ENCODE measurements at regions not wholly inside any gene's neighbourhood (a gene's known extent, or its start where the extent isn't known, plus 50 kb on each side); places are given as distances from the start of the nearest gene placed in this dataset.

GRCh38 chr18:45201029-45201428 is 414.2 kb upstream of the SLC14A2 start:
- no peak overlapping the region for H3K4me3 ChIP-seq (replicated peaks; ENCODE audit: low read depth, low read length)

DNA sequence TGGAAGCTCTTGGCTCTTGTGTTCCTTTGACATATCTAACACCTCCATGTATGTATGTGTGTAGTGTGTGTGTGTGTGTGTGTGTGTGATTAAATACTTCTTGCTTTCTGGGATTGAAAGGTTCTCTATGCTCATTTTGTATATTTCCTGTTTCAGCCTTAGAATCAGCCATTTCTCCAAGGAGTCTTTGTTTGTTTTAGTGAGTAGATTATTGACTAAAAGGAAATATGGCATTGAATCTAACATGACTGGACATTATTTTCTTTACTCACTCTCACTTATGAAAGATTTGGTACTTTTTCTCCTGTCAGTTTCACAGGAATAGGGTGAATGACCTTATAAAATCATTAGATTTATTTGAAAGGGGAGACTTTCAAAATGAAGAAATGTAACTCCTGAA is 413.8 kb upstream of the SLC14A2 start:
- TF ChIP-seq, protein P1, sequence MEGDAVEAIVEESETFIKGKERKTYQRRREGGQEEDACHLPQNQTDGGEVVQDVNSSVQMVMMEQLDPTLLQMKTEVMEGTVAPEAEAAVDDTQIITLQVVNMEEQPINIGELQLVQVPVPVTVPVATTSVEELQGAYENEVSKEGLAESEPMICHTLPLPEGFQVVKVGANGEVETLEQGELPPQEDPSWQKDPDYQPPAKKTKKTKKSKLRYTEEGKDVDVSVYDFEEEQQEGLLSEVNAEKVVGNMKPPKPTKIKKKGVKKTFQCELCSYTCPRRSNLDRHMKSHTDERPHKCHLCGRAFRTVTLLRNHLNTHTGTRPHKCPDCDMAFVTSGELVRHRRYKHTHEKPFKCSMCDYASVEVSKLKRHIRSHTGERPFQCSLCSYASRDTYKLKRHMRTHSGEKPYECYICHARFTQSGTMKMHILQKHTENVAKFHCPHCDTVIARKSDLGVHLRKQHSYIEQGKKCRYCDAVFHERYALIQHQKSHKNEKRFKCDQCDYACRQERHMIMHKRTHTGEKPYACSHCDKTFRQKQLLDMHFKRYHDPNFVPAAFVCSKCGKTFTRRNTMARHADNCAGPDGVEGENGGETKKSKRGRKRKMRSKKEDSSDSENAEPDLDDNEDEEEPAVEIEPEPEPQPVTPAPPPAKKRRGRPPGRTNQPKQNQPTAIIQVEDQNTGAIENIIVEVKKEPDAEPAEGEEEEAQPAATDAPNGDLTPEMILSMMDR (IDR thresholded peaks at IDR 0.05; ENCODE audit: insufficient read depth, low read length, poor library complexity, severe bottlenecking) = no peak
- H3K27me3 ChIP-seq (replicated peaks; ENCODE audit: control insufficient read depth, insufficient read depth, low read length) = no peaks in the 10 kb centered on the region
- no peak for DNase-seq (ENCODE audit: extremely low read depth, insufficient read length)

More at GRCh38 chr18:45201029-45201428, 414.2 kb upstream of the SLC14A2 start:
- no peak for DNase-seq (ENCODE audit: extremely low read depth, insufficient read length)
- TF ChIP-seq, protein P1 (IDR thresholded peaks at IDR 0.05; ENCODE audit: insufficient read depth, low read length, poor library complexity, severe bottlenecking) = no peak
- Histone ChIP-seq H3K36me3 (ENCODE audit: control insufficient read depth, insufficient read depth, low read length) (no peaks in the 10 kb centered on the region), H3K27me3 (replicated peaks; ENCODE audit: control insufficient read depth, insufficient read depth, low read length) (no peaks in the 10 kb centered on the region)

GRCh38 chr18:45202061-45202460 is 413.2 kb upstream of the SLC14A2 start:
- Histone ChIP-seq H3K36me3 (ENCODE audit: control insufficient read depth, insufficient read depth, low read length) (no peaks in the 10 kb centered on the region), H3K4me3 (replicated peaks; ENCODE audit: low read depth, low read length) (no peak overlapping the region), H3K27me3 (replicated peaks; ENCODE audit: control insufficient read depth, insufficient read depth, low read length) (no peaks in the 10 kb centered on the region)
- TF ChIP-seq, protein P1 (IDR thresholded peaks at IDR 0.05; ENCODE audit: insufficient read depth, low read length, poor library complexity, severe bottlenecking) = no peak
- DNase-seq (ENCODE audit: extremely low read depth, insufficient read length) = no peak

More for the DNA sequence above, 413.8 kb upstream of the SLC14A2 start:
- H3K36me3 ChIP-seq (ENCODE audit: control insufficient read depth, insufficient read depth, low read length) = no peaks in the 10 kb centered on the region
- no peak overlapping the region for H3K4me3 ChIP-seq (replicated peaks; ENCODE audit: low read depth, low read length)

GRCh38 chr18:45203677-45204076 is 411.6 kb upstream of the SLC14A2 start:
- no peak for DNase-seq (ENCODE audit: extremely low read depth, insufficient read length)
- TF ChIP-seq, protein P1 (IDR thresholded peaks at IDR 0.05; ENCODE audit: insufficient read depth, low read length, poor library complexity, severe bottlenecking) = no peak
- Histone ChIP-seq H3K4me3 (replicated peaks; ENCODE audit: low read depth, low read length) (no peak overlapping the region), H3K36me3 (ENCODE audit: control insufficient read depth, insufficient read depth, low read length) (no peaks in the 10 kb centered on the region), H3K27me3 (replicated peaks; ENCODE audit: control insufficient read depth, insufficient read depth, low read length) (no peaks in the 10 kb centered on the region)

DNA sequence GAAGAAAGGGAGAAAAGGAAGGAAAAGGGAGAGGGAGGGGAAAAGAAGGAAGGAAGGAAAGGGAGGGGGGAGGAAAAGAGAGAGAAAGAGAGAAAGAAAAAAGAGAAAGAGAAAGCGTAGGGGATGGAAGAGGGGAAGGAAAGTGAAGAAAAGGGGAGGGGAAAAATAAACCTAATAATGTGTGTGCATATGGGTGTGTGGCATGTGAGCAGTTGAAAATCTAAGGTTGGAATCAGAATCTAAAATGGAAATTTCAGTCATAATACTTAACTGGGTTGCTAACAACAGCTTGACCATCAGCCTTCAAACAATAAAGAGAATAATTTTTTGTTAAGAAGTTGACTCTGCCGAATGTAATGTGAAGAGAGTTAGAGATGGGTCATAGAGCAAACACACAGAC is 407.9 kb upstream of the SLC14A2 start:
- Histone ChIP-seq H3K36me3 (ENCODE audit: control insufficient read depth, insufficient read depth, low read length) (no peaks in the 10 kb centered on the region), H3K4me3 (replicated peaks; ENCODE audit: low read depth, low read length) (no peak overlapping the region), H3K27me3 (replicated peaks; ENCODE audit: control insufficient read depth, insufficient read depth, low read length) (no peaks in the 10 kb centered on the region)
- TF ChIP-seq, protein P1 (IDR thresholded peaks at IDR 0.05; ENCODE audit: insufficient read depth, low read length, poor library complexity, severe bottlenecking) = no peak
- DNase-seq (ENCODE audit: extremely low read depth, insufficient read length) = no peak

DNA sequence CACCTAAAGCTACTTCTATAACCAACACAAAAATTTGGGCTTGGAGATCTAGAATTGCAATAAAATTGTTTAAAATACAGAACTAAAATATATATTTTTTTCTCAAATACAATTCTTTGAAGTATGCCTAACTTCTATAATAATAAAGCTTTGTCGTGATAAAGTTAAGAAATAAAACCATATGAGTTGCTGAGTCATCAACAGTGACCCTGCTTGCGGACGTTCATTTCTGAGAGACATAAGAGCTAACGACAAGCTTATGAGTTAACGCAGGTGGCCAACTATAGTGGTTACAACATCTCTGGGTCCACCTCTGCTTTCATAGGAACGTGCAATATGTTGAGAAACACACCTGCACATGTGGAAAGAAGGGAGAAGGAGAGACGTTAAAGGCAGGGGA is 407.1 kb upstream of the SLC14A2 start:
- no peaks in the 10 kb centered on the region for H3K27me3 ChIP-seq (replicated peaks; ENCODE audit: control insufficient read depth, insufficient read depth, low read length)
- no peaks in the 10 kb centered on the region for H3K36me3 ChIP-seq (ENCODE audit: control insufficient read depth, insufficient read depth, low read length)
- TF ChIP-seq, protein P1 (IDR thresholded peaks at IDR 0.05; ENCODE audit: insufficient read depth, low read length, poor library complexity, severe bottlenecking) = no peak
- no peak for DNase-seq (ENCODE audit: extremely low read depth, insufficient read length)
- no peak overlapping the region for H3K4me3 ChIP-seq (replicated peaks; ENCODE audit: low read depth, low read length)

All from GM06990 (cell line).